ENCODE measurements at regions not wholly inside any gene's neighbourhood (a gene's known extent, or its start where the extent isn't known, plus 50 kb on each side); places are given as distances from the start of the nearest gene placed in this dataset.

GRCh38 chr5:77569409-77569808 is 69.1 kb downstream of the OTP start:
- DNase-seq = no peak

DNA sequence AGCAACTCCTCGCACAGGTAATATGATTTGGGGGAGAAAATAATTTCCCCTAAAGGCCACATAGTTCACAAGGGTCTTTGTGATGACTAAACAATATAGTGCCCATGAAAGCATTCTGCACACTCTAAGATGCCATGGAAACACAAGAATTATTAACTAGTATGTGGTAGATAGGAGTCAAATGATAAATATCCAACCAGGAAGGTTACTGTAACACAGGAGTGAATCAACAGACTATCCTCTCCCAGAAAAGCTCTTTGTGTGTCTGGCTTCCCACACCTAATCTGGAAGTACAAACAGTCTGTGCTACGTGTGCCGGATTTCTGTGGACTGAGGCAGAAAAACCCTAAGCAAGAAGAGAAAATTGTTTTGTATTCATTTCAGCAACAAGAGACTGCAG is 70.0 kb downstream of the OTP start:
- DNase-seq = no peak

DNA sequence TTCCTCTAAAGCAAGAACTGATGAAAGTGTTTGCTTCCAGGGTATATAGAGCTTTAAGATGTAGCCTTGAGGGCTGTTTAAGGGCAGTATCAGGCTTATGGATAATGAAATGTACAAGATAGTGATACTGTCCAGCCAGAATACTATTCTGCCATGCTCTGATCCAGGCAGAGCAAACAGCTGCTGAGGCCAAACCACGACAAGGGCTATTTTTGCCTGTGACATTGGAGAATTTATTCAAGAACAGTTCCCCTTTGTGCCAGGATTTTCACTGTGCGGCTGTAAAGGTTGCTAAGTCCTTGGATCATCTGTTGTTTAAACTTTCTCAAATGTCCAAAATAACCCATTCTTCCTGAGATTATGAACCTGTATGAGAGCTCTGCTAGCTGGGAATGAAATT is 70.4 kb downstream of the OTP start:
- DNase-seq = no peak

- DNase-seq = no peak
These were observed 71.4 kb upstream of the WDR41 start for GRCh38 chr5:77563475-77563874.

- no peak for DNase-seq
These were observed 69.8 kb upstream of the WDR41 start for GRCh38 chr5:77561965-77562364.

- DNase-seq = peak; percentile 44
These were observed 68.7 kb upstream of the WDR41 start for GRCh38 chr5:77560677-77561263.

DNA sequence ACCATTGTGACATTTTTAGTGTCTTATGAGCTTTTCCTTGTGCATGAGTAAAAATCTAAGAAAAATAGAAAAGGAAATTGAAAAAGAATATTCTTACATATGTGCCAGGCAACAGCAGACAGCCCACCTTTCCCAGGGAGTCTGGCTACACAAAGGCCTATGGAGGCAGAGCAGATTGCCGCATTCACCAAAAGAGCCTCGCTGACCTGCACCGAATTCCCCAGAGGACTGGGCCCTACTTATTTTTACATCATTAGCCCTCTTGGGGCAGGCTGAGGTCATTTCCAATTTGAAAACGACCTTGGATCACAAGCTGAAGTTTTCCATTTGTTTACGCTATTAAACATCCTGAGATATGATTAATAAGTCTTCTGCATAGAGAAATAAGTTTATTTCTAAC is 66.2 kb upstream of the WDR41 start:
- DNase-seq = no peak

- peak; percentile 16 for DNase-seq
These were observed 58.3 kb upstream of the WDR41 start for GRCh38 chr5:77550406-77550805.

GRCh38 chr5:77545285-77545684 is 53.2 kb upstream of the WDR41 start:
- no peak for DNase-seq
